GM19023 (cell line): ENCODE measurements at regions not wholly inside any gene's neighbourhood (a gene's known extent, or its start where the extent isn't known, plus 50 kb on each side); places are given as distances from the start of the nearest gene placed in this dataset.

ENCODE experiments used
- ATAC-seq: cut with Tn5 transposase; IDR thresholded peaks from one replicate; pipeline ENCODE4 v1.9.1; 2021; ENCODE audit warnings: mild to moderate bottlenecking, moderate library complexity; ENCODE audit not compliant: unreplicated experiment

DNA sequence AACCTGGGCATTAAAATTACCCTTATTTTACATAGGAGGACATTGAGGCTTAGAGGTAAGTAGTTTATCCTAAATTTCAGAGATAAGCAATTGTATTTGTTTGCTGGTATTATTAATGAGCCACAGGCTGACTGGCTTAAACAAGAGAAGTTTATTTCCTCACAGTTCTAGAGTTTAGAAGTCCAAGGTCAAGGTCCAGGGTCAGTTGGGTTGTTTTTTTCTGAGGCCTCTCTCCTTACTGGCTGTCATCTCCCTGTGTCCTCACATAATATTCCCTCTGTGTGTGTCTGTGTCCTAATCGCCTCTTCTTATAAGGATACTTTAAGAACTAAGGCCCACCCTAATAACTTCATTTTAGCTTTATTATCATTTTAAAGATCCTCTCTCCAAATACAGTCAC, 294.9 kb upstream of the ATP5MC3 start:
- ATAC-seq, result no peak

GRCh38 chr2:175475130-175475529, 293.6 kb upstream of the ATP5MC3 start:
- no peak for ATAC-seq

DNA sequence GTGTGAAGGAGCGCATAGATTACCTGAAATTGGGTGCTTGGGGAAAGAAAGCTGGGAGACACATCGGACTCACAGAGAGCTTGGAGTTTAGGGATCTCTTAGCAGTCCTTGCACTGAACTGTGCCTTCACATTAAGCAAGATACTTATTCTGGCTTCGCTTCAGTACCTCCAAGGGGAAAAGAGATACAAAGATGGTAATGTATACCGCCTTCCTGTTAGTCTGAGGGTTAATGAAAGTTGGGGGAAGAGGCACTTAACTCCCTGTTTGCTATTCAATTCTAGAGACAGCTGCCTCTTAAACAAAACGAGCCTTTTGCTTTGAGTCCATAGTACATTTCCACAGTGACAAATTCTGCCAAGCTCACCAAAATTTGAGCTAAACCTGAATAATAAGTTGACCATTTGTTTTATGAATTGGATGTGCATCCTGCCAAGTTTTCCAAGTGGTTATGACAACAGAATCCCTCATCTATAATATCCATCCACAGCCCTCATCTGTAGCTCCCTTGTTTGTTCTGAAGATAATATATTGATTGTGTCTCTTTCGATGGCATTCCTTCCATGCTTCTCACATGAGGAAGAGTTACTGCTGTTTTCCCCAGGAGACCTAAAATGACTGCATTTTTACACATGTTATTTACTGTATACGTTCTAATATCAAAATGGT, 287.1 kb upstream of the ATP5MC3 start:
- ATAC-seq, result no peak

DNA sequence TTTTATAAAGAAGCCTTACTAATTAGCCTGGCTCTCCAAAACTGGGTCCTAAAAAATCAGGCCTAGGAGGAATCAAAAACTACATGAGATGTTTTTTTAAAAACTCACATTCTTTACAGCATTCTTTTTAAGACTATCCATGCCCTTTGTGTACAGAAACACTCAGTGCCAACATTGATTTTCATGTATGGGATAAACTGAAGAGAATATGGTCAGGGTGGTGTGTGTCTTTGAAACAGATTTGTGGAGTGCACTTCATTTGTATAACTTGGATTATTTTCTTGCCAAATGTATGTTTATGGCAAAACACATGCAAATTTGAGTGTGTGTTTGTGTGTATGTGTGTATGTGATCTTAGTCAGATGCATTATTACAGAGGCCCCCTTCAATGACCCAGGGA, 283.6 kb upstream of the ATP5MC3 start:
- ATAC-seq, result no peak

DNA sequence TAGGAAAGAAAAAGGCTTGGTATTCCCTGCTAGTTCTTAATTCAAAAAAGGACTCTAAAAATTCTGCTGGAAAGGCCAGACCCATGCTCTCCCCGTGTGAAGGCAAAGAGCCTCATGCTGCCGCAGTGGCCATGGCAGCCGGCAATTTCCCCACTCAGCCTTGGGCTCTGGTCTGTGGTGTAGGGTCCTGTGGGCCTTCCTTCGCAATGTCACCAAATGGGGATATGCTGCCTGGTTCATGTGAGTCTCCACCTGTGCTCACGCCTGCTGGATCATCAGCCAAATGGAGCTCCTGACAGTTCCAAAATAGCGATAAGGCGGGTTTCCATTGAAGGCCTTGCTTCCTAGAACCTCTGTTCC, 282.8 kb upstream of the ATP5MC3 start:
- no peak for ATAC-seq

DNA sequence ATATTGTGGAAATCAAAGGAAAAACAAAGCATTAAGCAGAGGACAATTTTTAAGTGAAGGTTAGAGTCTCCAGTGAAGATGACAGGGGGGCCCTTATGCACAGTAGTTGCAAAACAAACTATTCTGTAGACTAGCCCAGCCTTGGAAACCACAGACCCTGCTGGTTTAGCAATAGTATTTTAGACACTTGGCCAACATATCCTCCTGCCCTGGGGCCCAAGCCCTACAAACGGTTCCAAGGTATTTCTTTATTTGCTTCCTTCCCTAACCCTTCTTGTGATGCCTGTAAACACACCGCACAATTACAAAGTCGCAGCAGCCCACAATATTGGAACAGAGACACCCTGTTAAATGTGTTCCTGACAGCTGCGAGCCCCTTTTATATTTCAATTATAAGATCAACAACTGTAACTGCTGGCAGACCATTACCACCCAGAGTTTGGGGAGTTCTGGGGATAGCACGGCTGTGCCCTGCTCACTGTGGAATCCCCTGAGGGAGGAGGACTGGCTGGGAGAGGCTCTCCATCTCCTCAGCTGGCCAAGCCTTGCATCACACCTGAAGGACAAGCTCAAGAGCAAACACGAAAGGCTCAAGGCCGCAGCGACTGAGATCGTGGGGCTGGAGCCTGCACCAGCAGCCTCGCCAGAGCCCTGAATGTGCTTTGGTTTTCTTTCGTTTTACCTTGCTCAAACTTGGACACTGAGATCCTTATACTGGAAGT, 282.2 kb upstream of the ATP5MC3 start:
- ATAC-seq, result no peak

GRCh38 chr2:175463169-175463568, 281.7 kb upstream of the ATP5MC3 start:
- no peak for ATAC-seq

- ATAC-seq, result no peak
Measured at GRCh38 chr2:175462246-175462645, 280.7 kb upstream of the ATP5MC3 start.

- no peak for ATAC-seq
Measured at GRCh38 chr2:175461839-175462238, 280.3 kb upstream of the ATP5MC3 start.

GRCh38 chr2:175457895-175458448, 276.5 kb upstream of the ATP5MC3 start:
- no peak for ATAC-seq

- ATAC-seq, result no peak
Measured at GRCh38 chr2:175454953-175455389, 273.5 kb upstream of the ATP5MC3 start.

- no peak for ATAC-seq
Measured at GRCh38 chr2:175450029-175450760, 268.7 kb upstream of the ATP5MC3 start.

GRCh38 chr2:175449616-175450015, 268.1 kb upstream of the ATP5MC3 start:
- no peak for ATAC-seq

DNA sequence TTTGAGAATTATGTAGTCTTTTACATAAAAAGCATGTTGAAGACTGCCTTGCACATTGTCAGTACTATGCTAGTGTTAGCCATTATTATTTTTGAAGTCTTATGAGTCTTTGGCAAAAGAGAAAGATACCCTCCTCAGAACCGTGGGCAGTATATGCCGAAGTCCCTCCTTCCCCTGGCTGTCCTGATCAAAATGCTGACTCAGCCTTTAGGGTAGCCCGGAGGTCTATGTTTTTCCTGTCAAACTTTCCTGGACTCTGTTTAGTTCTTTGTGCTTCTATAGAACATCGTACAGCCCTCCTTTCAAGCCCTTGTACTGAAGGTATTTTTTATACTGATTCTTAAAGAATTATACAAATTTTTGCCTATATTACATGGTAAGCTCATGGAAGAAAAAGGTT, 264.7 kb upstream of the ATP5MC3 start:
- ATAC-seq, result no peak

- no peak for ATAC-seq
Measured at GRCh38 chr2:175445281-175445680, 263.8 kb upstream of the ATP5MC3 start.

GRCh38 chr2:175442441-175442840, 260.9 kb upstream of the ATP5MC3 start:
- no peak for ATAC-seq

DNA sequence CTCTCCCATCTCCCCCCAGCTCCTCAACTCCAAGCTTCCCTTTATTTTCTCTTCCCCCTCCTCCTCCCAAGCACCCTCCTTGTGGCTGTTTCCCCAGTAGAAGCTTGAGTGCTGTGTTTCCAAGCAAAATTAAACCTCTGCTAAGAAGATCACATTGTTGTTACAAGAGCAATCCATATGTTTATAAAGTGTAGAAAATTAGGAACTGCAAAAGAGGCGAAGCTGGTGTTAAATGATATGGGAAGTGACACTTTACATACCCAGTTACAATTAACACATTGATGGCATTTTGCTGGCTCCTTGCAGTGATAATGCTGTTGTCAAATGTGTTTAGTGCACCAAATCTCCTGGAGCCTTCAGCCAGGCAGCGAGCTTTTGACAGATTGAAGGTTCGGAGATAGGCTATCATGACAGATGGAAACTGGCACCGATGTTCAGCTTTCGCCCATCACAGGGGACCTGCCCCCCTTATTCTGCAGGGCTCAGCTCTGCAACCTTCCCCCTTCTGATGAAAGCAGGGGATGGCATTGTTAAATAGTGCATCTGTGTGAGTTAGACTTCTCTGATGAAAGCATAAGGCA, 259.8 kb upstream of the ATP5MC3 start:
- ATAC-seq, result no peak

- no peak for ATAC-seq
Measured at GRCh38 chr2:175439416-175439815, 257.9 kb upstream of the ATP5MC3 start.

DNA sequence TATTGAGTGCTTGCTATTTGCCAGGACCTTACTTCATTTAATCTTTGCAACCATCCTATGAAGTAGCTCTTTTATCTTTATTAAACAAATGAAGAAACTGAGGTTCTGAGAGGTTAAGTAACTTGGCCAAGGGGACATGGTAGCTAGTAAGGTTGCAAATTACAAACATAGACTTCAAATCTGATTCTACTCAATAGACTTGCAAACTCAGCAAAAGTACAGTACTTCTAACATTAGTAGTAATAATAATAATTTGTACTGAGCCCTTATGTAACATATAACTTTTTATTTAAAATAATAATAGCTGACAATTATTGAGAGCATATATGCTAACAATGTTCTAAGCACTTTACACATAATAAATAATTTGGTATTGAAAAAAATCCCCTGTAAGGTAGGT, 255.7 kb upstream of the ATP5MC3 start:
- no peak for ATAC-seq

- ATAC-seq, result no peak
Measured at GRCh38 chr2:175436076-175436475, 254.6 kb upstream of the ATP5MC3 start.

GRCh38 chr2:175435012-175435411, 253.5 kb upstream of the ATP5MC3 start:
- ATAC-seq, result no peak
